K562 (cell line): ENCODE measurements at regions not wholly inside any gene's neighbourhood (a gene's known extent, or its start where the extent isn't known, plus 50 kb on each side); places are given as distances from the start of the nearest gene placed in this dataset.
A peak's percentile ranks its signal among the peaks of the same experiment; 100 is the strongest.

ENCODE experiments used
- CBFA2T3 ChIP-seq: fragments of 450-650 bp; IDR thresholded peaks from 2 replicates; pipeline ENCODE4 v1.6.1; 2017
- CUX1 ChIP-seq: fragments of 200-800 bp; sonication (Bioruptor generic); IDR thresholded peaks from 2 replicates; pipeline ENCODE4 v1.6.1; 2016; ENCODE audit warnings: missing genetic modification characterization, missing compliant biosample characterization
- FOXO4 ChIP-seq: fragments of 450-650 bp; formaldehyde crosslinking; IDR thresholded peaks from 2 replicates; pipeline ENCODE4 v1.4.0; 2020; ENCODE audit warnings: mild to moderate bottlenecking, moderate library complexity
- GABPA ChIP-seq: fragments of 200-800 bp; sonication (Bioruptor generic); conservative IDR thresholded peaks from 2 replicates; pipeline ENCODE4 v1.6.1; 2016; ENCODE audit warnings: low read depth, missing genetic modification characterization, missing compliant biosample characterization
- HCFC1 ChIP-seq: IDR thresholded peaks from 2 replicates; pipeline ENCODE4 v1.6.1; 2012; ENCODE audit warnings: low read depth, low read length, improper control_type of control experiment
- HDAC8 ChIP-seq: fragments of 450-650 bp; IDR thresholded peaks from 2 replicates; pipeline ENCODE4 v1.6.1; 2016; ENCODE audit warnings: mild to moderate bottlenecking, missing genetic modification characterization, moderate library complexity, missing compliant biosample characterization
- HEY1 ChIP-seq: fragments of 250-450 bp; sonication (Bioruptor Pico); IDR thresholded peaks from 2 replicates; pipeline ENCODE4 v1.5.0; 2020; ENCODE audit warnings: mild to moderate bottlenecking, moderate library complexity, borderline replicate concordance
- LCOR ChIP-seq: sonication (generic); formaldehyde crosslinking; IDR thresholded peaks from 2 replicates; pipeline ENCODE4 v1.8.0; 2022; ENCODE audit warnings: mild to moderate bottlenecking, missing genetic modification reagents
- MXD1 ChIP-seq: fragments of 250-450 bp; sonication (Bioruptor Pico); IDR thresholded peaks from 2 replicates; pipeline ENCODE4 v1.8.0; 2021; ENCODE audit warnings: borderline replicate concordance, mild to moderate bottlenecking, moderate library complexity; ENCODE audit not compliant: poor library complexity, severe bottlenecking
- TCF7 ChIP-seq: sonication (generic); IDR thresholded peaks from 2 replicates; pipeline ENCODE4 v1.6.1; 2016; ENCODE audit warnings: antibody characterized with exemption, borderline replicate concordance
- TCFL5 ChIP-seq: fragments of 250-450 bp; sonication (Bioruptor Pico); conservative IDR thresholded peaks from 2 replicates; pipeline ENCODE4 v1.6.1; 2021; ENCODE audit warnings: mild to moderate bottlenecking, moderate library complexity, matching md5 sums
- ZKSCAN8 ChIP-seq: fragments of 200-800 bp; sonication (Bioruptor generic); IDR thresholded peaks from 2 replicates; pipeline ENCODE4 v1.6.1; 2016; ENCODE audit warnings: missing genetic modification characterization, missing compliant biosample characterization
- ZNF583 ChIP-seq: fragments of 250-450 bp; sonication (Bioruptor Pico); IDR thresholded peaks from 2 replicates; pipeline ENCODE4 v1.4.0; 2020
- TF ChIP-seq, protein P1 (sequence below), 3 experiments: fragments of 200-800 bp in 1 of 3; sonication (Bioruptor generic) in 1 of 3; sonication (generic) in 1 of 3; formaldehyde crosslinking in 1 of 3; IDR thresholded peaks; 2 replicates each; pipeline versions ENCODE4 v1.6.1 to v1.8.0; 2016 to 2022; ENCODE audit warnings: mild to moderate bottlenecking in 2 of 3, missing compliant biosample characterization in 2 of 3, missing genetic modification characterization in 2 of 3, missing genetic modification reagents in 1 of 3

DNA sequence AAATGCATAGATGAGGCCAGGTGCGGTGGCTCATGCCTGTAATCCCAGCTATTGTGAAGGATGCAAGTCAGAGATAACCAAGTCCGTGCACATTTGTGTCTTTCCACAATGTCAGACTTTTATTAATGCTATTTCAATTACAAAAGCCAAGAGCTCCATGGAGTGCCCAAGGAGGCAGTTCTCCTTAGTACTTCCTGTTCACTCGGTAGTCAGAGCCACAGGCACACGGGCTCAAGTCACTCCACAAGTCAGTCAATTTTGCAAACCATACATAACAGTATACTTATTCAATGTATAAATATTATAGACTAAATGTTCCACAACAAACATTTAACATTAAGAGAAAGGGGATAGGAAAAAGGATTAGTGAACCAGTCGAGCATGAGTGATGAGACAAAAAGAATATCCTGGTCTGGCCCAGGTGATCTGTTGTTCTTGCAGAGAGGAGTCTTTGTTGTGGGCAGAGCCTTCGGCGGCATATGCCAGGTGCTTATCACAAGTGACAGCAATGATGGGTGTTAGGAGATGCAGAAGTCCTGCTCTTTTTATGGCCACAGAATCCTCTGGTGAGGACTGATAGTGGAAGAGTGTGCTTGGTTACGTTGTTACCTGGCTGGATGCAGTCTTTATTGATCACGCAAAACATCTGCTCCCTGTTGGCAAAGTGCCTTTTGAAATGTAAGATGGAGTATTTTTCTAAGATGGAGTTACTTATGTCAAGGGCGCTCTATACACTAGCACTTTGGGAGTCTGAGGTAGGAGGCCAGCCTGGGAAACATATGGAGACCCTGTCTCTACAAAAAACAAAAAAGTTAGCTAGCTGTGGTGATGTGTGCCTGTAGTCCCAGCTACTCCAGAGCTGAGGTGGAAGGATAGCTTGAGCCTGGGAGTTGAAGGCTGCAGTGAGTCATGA, 167.0 kb upstream of the FBXL17 start (continued):
- TF ChIP-seq TCF7 (peak; percentile 86), FOXO4 (CRISPR knock-in tag) (peak; percentile 76; the same call in 1 of the 2 replicates), TCFL5 (peak; percentile 82), CUX1 (CRISPR knock-in tag) (peak; percentile 95), GABPA (0 out of 2 replicates have a peak, but pooled peaks have one; percentile 17), HEY1 (CRISPR knock-in tag) (no peak), HCFC1 (no peak), HDAC8 (tag) (peak; percentile 88), CBFA2T3 (peak; percentile 95), ZKSCAN8 (peak; percentile 88), LCOR (CRISPR knock-in tag) (no peak), ZNF583 (CRISPR knock-in tag) (peak; percentile 98), MXD1 (CRISPR knock-in tag) (peak; percentile 68)
- TF ChIP-seq, protein P1, sequence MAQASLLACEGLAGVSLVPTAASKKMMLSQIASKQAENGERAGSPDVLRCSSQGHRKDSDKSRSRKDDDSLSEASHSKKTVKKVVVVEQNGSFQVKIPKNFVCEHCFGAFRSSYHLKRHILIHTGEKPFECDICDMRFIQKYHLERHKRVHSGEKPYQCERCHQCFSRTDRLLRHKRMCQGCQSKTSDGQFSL (CRISPR knock-in tag; IDR thresholded peaks at IDR 0.05) = no peak
- TF ChIP-seq, protein P1 (tag; IDR thresholded peaks at IDR 0.05) = peak in 1 of 2 experiments; percentile 92; a peak in 2 of 4 replicates
